Astrocyte (in vitro differentiated cells and primary cell): ENCODE measurements at regions not wholly inside any gene's neighbourhood (a gene's known extent, or its start where the extent isn't known, plus 50 kb on each side); places are given as distances from the start of the nearest gene placed in this dataset.

Experiments
- CTCF ChIP-seq: IDR thresholded peaks from 2 replicates; pipeline ENCODE4 v1.5.1; 2011; ENCODE audit warnings: low read depth, mild to moderate bottlenecking, inconsistent platforms, low read length, moderate library complexity; ENCODE audit not compliant: insufficient read depth
- EZH2 ChIP-seq: IDR thresholded peaks from 2 replicates; pipeline ENCODE4 v1.6.1; 2012; ENCODE audit warnings: mild to moderate bottlenecking, low read length, inconsistent platforms; ENCODE audit not compliant: insufficient read depth

GRCh38 chr12:61546296-61546695 lies 713.9 kb upstream of the USP15 start:
- TF ChIP-seq CTCF, result no peak
- no peak for TF ChIP-seq EZH2
